ENCODE measurements at regions not wholly inside any gene's neighbourhood (a gene's known extent, or its start where the extent isn't known, plus 50 kb on each side); places are given as distances from the start of the nearest gene placed in this dataset.

- TF ChIP-seq EZH2phosphoT487 (IDR thresholded peaks at IDR 0.05; ENCODE audit: insufficient read depth, low read depth) (no peak), EZH2 (IDR thresholded peaks at IDR 0.05; ENCODE audit: insufficient read depth, poor library complexity, severe bottlenecking) (no peak)
Measured at GRCh38 chr6:14436592-14437132, 319.1 kb downstream of the CD83 start.

Measured in GM23248 (cell line).